ENCODE measurements at regions not wholly inside any gene's neighbourhood (a gene's known extent, or its start where the extent isn't known, plus 50 kb on each side); places are given as distances from the start of the nearest gene placed in this dataset.

DNA sequence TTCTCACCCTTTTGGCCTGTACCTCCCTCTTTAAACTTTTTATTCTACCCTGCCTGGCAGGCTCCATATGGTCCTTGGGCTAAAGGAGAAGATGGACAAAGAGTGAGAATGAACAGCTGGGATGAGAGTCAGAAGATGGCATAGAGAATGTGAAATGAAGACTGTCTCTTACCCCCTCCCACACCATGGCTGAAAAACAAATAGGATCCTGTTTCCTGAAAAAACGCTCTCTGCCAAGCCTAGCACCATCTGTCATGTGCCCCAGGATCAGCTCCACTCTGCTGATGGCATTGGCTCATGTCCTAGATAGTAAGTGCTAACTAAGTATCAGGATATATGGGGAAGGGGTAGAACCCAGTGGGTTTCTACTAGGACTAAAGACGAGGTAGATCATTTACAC is 238.6 kb downstream of the MEX3B start:
- TF ChIP-seq, protein P1, sequence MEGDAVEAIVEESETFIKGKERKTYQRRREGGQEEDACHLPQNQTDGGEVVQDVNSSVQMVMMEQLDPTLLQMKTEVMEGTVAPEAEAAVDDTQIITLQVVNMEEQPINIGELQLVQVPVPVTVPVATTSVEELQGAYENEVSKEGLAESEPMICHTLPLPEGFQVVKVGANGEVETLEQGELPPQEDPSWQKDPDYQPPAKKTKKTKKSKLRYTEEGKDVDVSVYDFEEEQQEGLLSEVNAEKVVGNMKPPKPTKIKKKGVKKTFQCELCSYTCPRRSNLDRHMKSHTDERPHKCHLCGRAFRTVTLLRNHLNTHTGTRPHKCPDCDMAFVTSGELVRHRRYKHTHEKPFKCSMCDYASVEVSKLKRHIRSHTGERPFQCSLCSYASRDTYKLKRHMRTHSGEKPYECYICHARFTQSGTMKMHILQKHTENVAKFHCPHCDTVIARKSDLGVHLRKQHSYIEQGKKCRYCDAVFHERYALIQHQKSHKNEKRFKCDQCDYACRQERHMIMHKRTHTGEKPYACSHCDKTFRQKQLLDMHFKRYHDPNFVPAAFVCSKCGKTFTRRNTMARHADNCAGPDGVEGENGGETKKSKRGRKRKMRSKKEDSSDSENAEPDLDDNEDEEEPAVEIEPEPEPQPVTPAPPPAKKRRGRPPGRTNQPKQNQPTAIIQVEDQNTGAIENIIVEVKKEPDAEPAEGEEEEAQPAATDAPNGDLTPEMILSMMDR (IDR thresholded peaks at IDR 0.05; ENCODE audit: poor library complexity) = no peak
- TF ChIP-seq EZH2 (IDR thresholded peaks at IDR 0.05; ENCODE audit: borderline replicate concordance) = no peak

Measured in hepatocyte (in vitro differentiated cells).